HUES64 (cell line): ENCODE measurements at regions not wholly inside any gene's neighbourhood (a gene's known extent, or its start where the extent isn't known, plus 50 kb on each side); places are given as distances from the start of the nearest gene placed in this dataset.
"Not testable (repeated sequence)": the region's sequence is repeated elsewhere in the genome, so short reads cannot be mapped to it uniquely, and the experiment has no call there.

ENCODE experiments used
- H3K27ac ChIP-seq: 2 replicates; pipeline ENCODE4 v1.7.0; 2013; ENCODE audit warnings: low read depth, low read length, inconsistent platforms
- H3K27me3 ChIP-seq: 2 replicates; pipeline ENCODE4 v1.6.1; 2013; ENCODE audit warnings: mild to moderate bottlenecking, low read length; ENCODE audit not compliant: insufficient read depth
- H3K36me3 ChIP-seq: 2 replicates; pipeline ENCODE4 v1.6.1; 2013; ENCODE audit warnings: mild to moderate bottlenecking, low read length; ENCODE audit not compliant: insufficient read depth
- H3K4me1 ChIP-seq: 2 replicates; pipeline ENCODE4 v1.6.1; 2013; ENCODE audit warnings: mild to moderate bottlenecking, low read length, moderate library complexity; ENCODE audit not compliant: insufficient read depth
- H3K4me3 ChIP-seq: 2 replicates; pipeline ENCODE4 v1.5.1; 2013; ENCODE audit warnings: mild to moderate bottlenecking, low read length, moderate library complexity
- H3K9ac ChIP-seq: 2 replicates; pipeline ENCODE4 v1.6.1; 2013; ENCODE audit warnings: mild to moderate bottlenecking, low read depth, low read length
- H3K9me3 ChIP-seq: 2 replicates; pipeline ENCODE4 v1.6.1; 2013; ENCODE audit warnings: low read depth, low read length; ENCODE audit not compliant: insufficient read depth
- WGBS: fragments of 150-250, 120-280 bp; methylation state at CpG from one replicate; pipeline ENCODE4 v1.1.7; 2013; ENCODE audit warnings: missing lambda C conversion rate; 5-methylcytosine and 5-hydroxymethylcytosine counted together

- peaks cover 25% of the 10 kb centered on the region for H3K9me3 ChIP-seq
- 94% methylated on average over 8 of the region's 8 CpGs for WGBS
- H3K4me1 ChIP-seq, result no peaks in the 10 kb centered on the region
- no peaks in the 10 kb centered on the region for H3K36me3 ChIP-seq
- no peak overlapping the region for H3K4me3 ChIP-seq
- no peaks in the 10 kb centered on the region for H3K27me3 ChIP-seq
- no peak overlapping the region for H3K9ac ChIP-seq
- H3K27ac ChIP-seq, result no peak overlapping the region
Measured at GRCh38 chr2:33909945-33910695, 311.0 kb upstream of the FAM98A start.

DNA sequence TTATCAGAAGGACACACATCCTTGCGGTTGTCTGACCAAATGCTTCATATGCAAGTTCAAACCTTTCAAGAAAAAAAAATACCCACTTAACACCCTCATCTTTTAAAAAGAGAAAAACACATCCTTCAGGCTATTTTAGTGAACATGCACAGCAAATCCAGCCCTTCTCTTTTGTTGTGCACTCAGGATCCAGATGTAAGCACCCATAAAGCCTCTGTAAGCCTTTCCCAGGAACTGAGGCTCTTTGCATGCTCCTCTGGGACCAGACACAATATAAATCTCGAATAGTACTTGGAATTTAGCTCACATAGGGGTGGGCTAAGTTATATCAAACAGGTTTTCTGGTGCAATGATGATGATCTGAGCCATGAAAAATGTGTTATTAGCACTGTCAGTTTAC lies 308.8 kb upstream of the FAM98A start:
- WGBS, result 99% methylated on average over 2 of the region's 2 CpGs
- Histone ChIP-seq H3K9ac (no peak overlapping the region), H3K4me1 (no peaks in the 10 kb centered on the region), H3K36me3 (no peaks in the 10 kb centered on the region), H3K27ac (no peak overlapping the region), H3K27me3 (no peaks in the 10 kb centered on the region), H3K4me3 (no peak overlapping the region), H3K9me3 (0 out of 2 replicates have a peak, but pooled peaks cover 9% of the 10 kb centered on the region)

DNA sequence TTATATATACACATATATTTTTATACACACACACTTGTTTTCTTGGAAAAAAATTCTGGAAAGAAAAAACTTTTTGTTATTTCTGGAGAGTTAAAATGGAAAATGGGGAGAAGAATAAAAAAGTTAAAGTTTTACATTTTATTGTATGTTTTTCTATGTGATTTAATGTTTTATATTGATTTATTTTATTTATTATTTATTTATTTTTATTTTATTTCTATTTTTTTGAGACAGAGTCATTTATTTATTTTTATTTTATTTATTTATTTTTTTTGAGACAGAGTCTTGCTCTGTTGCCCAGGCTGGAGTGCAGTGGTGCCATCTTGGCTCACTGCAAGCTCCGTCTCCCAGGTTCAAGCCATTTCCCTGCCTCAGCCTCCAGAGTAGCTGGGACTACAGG lies 307.0 kb upstream of the FAM98A start:
- H3K9me3 ChIP-seq, result not testable (repeated sequence)

DNA sequence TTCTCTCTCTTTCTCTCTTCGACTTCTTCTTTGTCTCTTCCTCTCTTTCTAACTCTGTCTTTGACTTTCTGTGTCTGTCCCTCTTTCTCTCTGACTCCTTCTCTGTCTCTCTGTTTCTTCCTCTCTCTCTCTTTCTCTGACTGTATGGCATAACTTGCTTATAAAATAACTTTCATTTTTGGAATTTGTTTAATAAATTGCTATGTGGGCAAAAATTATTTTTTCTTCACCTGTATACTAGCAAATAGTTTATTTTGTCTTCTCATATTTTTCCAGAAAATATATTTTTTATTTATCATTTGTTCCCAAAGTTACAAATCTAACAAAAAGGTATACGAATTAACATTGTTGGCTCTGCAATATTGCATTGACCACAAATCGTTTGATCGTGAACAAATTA lies 305.7 kb upstream of the FAM98A start:
- WGBS, result 85% methylated on average over 4 of the region's 4 CpGs
- no peak overlapping the region for H3K27ac ChIP-seq

More for the DNA sequence above, 307.0 kb upstream of the FAM98A start:
- WGBS, result 97% methylated on average over 1 of the region's 1 CpG
- H3K9ac ChIP-seq, H3K4me3 ChIP-seq, H3K4me1 ChIP-seq, H3K27ac ChIP-seq, H3K27me3 ChIP-seq, H3K36me3 ChIP-seq: not testable (repeated sequence)

GRCh38 chr2:33903701-33904100 lies 304.6 kb upstream of the FAM98A start:
- WGBS, result 93% methylated on average over 21 of the region's 21 CpGs
- H3K27ac ChIP-seq, result no peak overlapping the region
- H3K4me3 ChIP-seq, result no peak overlapping the region
- no peaks in the 10 kb centered on the region for H3K4me1 ChIP-seq
- no peaks in the 10 kb centered on the region for H3K36me3 ChIP-seq
- no peaks in the 10 kb centered on the region for H3K27me3 ChIP-seq
- no peak overlapping the region for H3K9ac ChIP-seq
- 0 out of 2 replicates have a peak, but pooled peaks cover 3% of the 10 kb centered on the region for H3K9me3 ChIP-seq

More for the DNA sequence above, 305.7 kb upstream of the FAM98A start:
- Histone ChIP-seq H3K27me3 (no peaks in the 10 kb centered on the region), H3K4me1 (no peaks in the 10 kb centered on the region), H3K4me3 (no peak overlapping the region), H3K36me3 (no peaks in the 10 kb centered on the region), H3K9me3 (0 out of 2 replicates have a peak, but pooled peaks cover 3% of the 10 kb centered on the region), H3K9ac (no peak overlapping the region)

GRCh38 chr2:33903215-33903614 lies 304.1 kb upstream of the FAM98A start:
- 97% methylated on average over 10 of the region's 10 CpGs for WGBS
- 0 out of 2 replicates have a peak, but pooled peaks cover 3% of the 10 kb centered on the region for H3K9me3 ChIP-seq

GRCh38 chr2:33900610-33901009 lies 301.5 kb upstream of the FAM98A start:
- Histone ChIP-seq H3K4me1 (no peaks in the 10 kb centered on the region), H3K9ac (no peak overlapping the region), H3K4me3 (no peak overlapping the region), H3K36me3 (no peaks in the 10 kb centered on the region), H3K27ac (no peak overlapping the region), H3K27me3 (no peaks in the 10 kb centered on the region), H3K9me3 (0 out of 2 replicates have a peak, but pooled peaks cover 3% of the 10 kb centered on the region)
- 100% methylated on average over 1 of the region's 2 CpGs for WGBS

More at GRCh38 chr2:33903215-33903614, 304.1 kb upstream of the FAM98A start:
- no peak overlapping the region for H3K4me3 ChIP-seq
- H3K27ac ChIP-seq, result no peak overlapping the region
- no peak overlapping the region for H3K9ac ChIP-seq
- no peaks in the 10 kb centered on the region for H3K36me3 ChIP-seq
- H3K4me1 ChIP-seq, result no peaks in the 10 kb centered on the region
- no peaks in the 10 kb centered on the region for H3K27me3 ChIP-seq

- no peak overlapping the region for H3K4me3 ChIP-seq
- H3K27me3 ChIP-seq, result no peaks in the 10 kb centered on the region
- WGBS, result 95% methylated on average over 1 of the region's 1 CpG
- no peaks in the 10 kb centered on the region for H3K36me3 ChIP-seq
- H3K27ac ChIP-seq, result no peak overlapping the region
- H3K9me3 ChIP-seq, result no peaks in the 10 kb centered on the region
- H3K4me1 ChIP-seq, result peaks cover 4% of the 10 kb centered on the region; the same call in 1 of the 2 replicates
- no peak overlapping the region for H3K9ac ChIP-seq
Measured at GRCh38 chr2:33897741-33898140, 298.6 kb upstream of the FAM98A start.

DNA sequence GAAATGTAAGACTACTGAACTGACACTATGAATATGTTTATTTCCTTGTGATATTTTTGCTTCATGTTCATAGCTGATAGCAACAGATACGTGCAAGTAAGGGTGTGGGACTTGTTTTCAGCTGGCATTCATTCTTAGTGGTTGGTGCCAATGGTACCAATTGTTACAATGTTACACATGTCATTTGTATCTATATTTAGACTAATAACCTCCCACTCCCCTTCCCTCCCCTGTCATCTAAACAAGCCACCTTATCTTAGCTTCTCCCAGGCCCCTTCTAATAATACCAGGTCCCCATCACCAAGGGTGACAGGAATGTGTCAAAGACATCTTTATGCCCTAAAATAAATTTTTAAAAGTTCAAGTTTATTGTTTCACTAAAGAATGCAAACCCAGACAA lies 294.7 kb upstream of the FAM98A start:
- no peak overlapping the region for H3K9ac ChIP-seq
- 91% methylated on average over 1 of the region's 1 CpG for WGBS
- no peaks in the 10 kb centered on the region for H3K27me3 ChIP-seq

DNA sequence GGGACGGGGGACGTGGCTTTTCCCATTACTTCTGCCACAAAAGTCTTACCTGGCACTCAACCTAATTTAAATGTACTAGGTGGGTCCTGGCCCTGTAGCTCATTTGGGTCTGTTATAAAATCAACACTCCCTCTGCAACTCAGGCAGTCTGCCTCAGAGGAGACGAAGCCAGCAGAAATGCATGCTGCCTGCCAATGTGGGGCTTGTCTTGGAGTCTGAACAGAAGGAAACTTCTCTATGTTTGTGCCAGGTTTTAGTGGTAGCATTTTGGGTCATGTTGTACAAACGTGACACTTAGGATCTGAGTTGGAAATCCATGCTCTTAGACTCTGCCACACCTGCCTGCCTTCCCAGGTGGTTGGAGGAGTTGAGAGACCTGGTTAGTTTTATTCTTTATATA lies 292.5 kb upstream of the FAM98A start:
- Histone ChIP-seq H3K4me1 (peaks cover 4% of the 10 kb centered on the region; the same call in 1 of the 2 replicates), H3K9me3 (no peaks in the 10 kb centered on the region), H3K27me3 (no peaks in the 10 kb centered on the region), H3K27ac (no peak overlapping the region), H3K36me3 (no peaks in the 10 kb centered on the region), H3K9ac (no peak overlapping the region), H3K4me3 (no peak overlapping the region)
- 90% methylated on average over 2 of the region's 4 CpGs for WGBS

More for the DNA sequence above, 294.7 kb upstream of the FAM98A start:
- peaks cover 4% of the 10 kb centered on the region; the same call in 1 of the 2 replicates for H3K4me1 ChIP-seq
- H3K36me3 ChIP-seq, result no peaks in the 10 kb centered on the region
- no peaks in the 10 kb centered on the region for H3K9me3 ChIP-seq
- H3K4me3 ChIP-seq, result no peak overlapping the region
- no peak overlapping the region for H3K27ac ChIP-seq

GRCh38 chr2:33890686-33891085 lies 291.6 kb upstream of the FAM98A start:
- Histone ChIP-seq H3K27me3 (no peaks in the 10 kb centered on the region), H3K9me3 (no peaks in the 10 kb centered on the region), H3K36me3 (no peaks in the 10 kb centered on the region), H3K27ac (no peak overlapping the region), H3K4me3 (no peak overlapping the region), H3K9ac (no peak overlapping the region), H3K4me1 (peaks cover 4% of the 10 kb centered on the region; the same call in 1 of the 2 replicates)
- 99% methylated on average over 6 of the region's 6 CpGs for WGBS
